PC-9 (cell line): ENCODE measurements at regions not wholly inside any gene's neighbourhood (a gene's known extent, or its start where the extent isn't known, plus 50 kb on each side); places are given as distances from the start of the nearest gene placed in this dataset.

ENCODE experiments used
- EZH2 ChIP-seq: fragments of 200-600 bp; sonication (generic); IDR thresholded peaks from 2 replicates; pipeline ENCODE4 v1.8.0; 2017; ENCODE audit warnings: antibody characterized with exemption, low read depth
- TF ChIP-seq, protein P1 (sequence below): fragments of 200-600 bp; sonication (generic); conservative IDR thresholded peaks from 2 replicates; pipeline ENCODE4 v1.6.1; 2017; ENCODE audit warnings: mixed run types, antibody characterized with exemption, mild to moderate bottlenecking, moderate library complexity

DNA sequence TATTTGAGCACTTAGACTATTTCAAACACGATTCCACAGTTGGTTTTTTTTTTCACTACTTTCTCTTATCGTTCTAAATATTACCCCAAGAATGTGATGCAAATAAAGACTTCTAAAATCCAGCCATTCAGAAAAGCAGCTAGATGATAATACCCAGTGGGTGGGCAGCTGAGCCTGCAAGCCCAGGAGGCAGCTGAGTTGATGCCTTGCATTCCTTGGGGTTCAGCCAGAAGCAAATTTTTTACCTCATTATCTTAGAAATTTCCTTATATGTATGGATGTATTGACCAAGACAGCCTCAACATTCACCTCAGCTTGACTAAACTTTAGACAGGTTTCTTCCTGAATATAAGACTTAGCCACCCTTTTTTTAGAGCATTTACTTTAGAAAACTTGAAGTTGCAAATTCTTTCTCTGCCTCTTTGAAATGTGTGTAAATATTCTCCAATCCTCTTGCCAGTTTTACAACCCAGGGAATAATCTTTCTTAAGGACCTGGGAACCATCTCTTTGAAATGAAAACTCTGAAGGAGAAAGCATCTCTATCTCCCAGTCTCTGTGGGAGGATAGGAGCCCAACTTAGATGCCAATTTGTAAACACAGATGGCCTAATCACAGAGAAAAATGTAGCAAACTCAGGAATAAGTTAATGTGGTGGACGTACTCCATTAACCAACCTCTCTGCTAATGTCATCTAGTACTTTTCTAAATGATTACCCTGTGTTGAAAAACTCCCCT is 52.2 kb upstream of the ANP32D start:
- TF ChIP-seq, protein P1, sequence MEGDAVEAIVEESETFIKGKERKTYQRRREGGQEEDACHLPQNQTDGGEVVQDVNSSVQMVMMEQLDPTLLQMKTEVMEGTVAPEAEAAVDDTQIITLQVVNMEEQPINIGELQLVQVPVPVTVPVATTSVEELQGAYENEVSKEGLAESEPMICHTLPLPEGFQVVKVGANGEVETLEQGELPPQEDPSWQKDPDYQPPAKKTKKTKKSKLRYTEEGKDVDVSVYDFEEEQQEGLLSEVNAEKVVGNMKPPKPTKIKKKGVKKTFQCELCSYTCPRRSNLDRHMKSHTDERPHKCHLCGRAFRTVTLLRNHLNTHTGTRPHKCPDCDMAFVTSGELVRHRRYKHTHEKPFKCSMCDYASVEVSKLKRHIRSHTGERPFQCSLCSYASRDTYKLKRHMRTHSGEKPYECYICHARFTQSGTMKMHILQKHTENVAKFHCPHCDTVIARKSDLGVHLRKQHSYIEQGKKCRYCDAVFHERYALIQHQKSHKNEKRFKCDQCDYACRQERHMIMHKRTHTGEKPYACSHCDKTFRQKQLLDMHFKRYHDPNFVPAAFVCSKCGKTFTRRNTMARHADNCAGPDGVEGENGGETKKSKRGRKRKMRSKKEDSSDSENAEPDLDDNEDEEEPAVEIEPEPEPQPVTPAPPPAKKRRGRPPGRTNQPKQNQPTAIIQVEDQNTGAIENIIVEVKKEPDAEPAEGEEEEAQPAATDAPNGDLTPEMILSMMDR: no peak
- no peak for TF ChIP-seq EZH2
